ENCODE measurements at regions not wholly inside any gene's neighbourhood (a gene's known extent, or its start where the extent isn't known, plus 50 kb on each side); places are given as distances from the start of the nearest gene placed in this dataset.

GRCh38 chr5:173825215-173825865, 62.8 kb upstream of the CPEB4 start:
- H2BK5ac ChIP-seq (ENCODE audit: low read depth, low read length): no peak overlapping the region
- no peak overlapping the region for H3K56ac ChIP-seq (replicated peaks; ENCODE audit: insufficient read length, low read depth, low read length)
- no peaks in the 10 kb centered on the region for H3K79me2 ChIP-seq (ENCODE audit: control insufficient read depth in 1 of 2, insufficient read depth in 2 of 2, low read length in 2 of 2)
- H3K4me1 ChIP-seq (replicated peaks in 1 of 4; ENCODE audit: control insufficient read depth in 3 of 4, insufficient read depth in 4 of 4, low read length in 3 of 4): peaks cover 2 to 6% (median 4%) of the 10 kb centered on the region in 4 experiments; a peak in 4 of 7 replicates
- H3K79me1 ChIP-seq (ENCODE audit: low read depth, low read length): no peaks in the 10 kb centered on the region
- H3K23me2 ChIP-seq (ENCODE audit: low read depth, low read length): no peaks in the 10 kb centered on the region; the same call in 1 of the 2 replicates
- H3K4ac ChIP-seq (replicated peaks; ENCODE audit: insufficient read length, low read depth, low read length): no peak overlapping the region
- H3K4me3 ChIP-seq (ENCODE audit: extremely low read depth in 1 of 4, insufficient read depth in 2 of 4, low read depth in 3 of 4, low read length in 4 of 4): no peak overlapping the region
- no peak overlapping the region for H4K91ac ChIP-seq (replicated peaks; ENCODE audit: insufficient read length, low read length)
- H2BK12ac ChIP-seq (ENCODE audit: low read depth, low read length): no peak overlapping the region
- H3K9ac ChIP-seq (replicated peaks in 1 of 4; ENCODE audit: extremely low read depth in 1 of 4, low read depth in 3 of 4, low read length in 3 of 4): no peak overlapping the region
- H3K23ac ChIP-seq (ENCODE audit: insufficient read length): no peak overlapping the region
- DNase-seq (ENCODE audit: low read depth in 1 of 2, low spot score in 2 of 2): no peak
- ChIA-PET POLR2A (ENCODE audit: partially characterized antibody) (interaction anchor here (0.6 to 1.0 kb wide), 2 partner anchors 23 to 523 kb away, joined by 3 read pairs; no protein-coding TSS in a partner anchor), CTCF (ENCODE audit: partially characterized antibody) (interaction anchor here (0.6 to 2.6 kb wide), 6 partner anchors 10 to 145 kb away, joined by 3 to 10 read pairs (median 4); no protein-coding TSS in a partner anchor)
- no peaks in the 10 kb centered on the region for H3K36me3 ChIP-seq (ENCODE audit: control insufficient read depth in 2 of 4, insufficient read depth in 4 of 4, low read length in 3 of 4)
- H3K27ac ChIP-seq (ENCODE audit: low read depth, low read length): no peak overlapping the region
- no peak overlapping the region for H2BK120ac ChIP-seq (replicated peaks; ENCODE audit: low read depth, low read length)
- WGBS, 2 experiments (ENCODE audit: extremely low coverage in 1 of 2, insufficient coverage in 1 of 2, insufficient read length in 1 of 2, insufficient replicate concordance in 2 of 2, low coverage in 1 of 2, low lambda C conversion rate in 2 of 2, missing lambda C conversion rate in 1 of 2): 92% methylated on average over 13 of the region's 13 CpGs; no CpG with 5 or more reads in 1 of the 2 experiments
- no peak overlapping the region for H2BK20ac ChIP-seq (ENCODE audit: low read length)
- no peak overlapping the region for H4K5ac ChIP-seq (ENCODE audit: insufficient read length, low read depth, low read length)
- H4K20me1 ChIP-seq (replicated peaks in 1 of 2; ENCODE audit: control insufficient read depth in 1 of 2, insufficient read depth in 2 of 2, low read length in 2 of 2): no peaks in the 10 kb centered on the region
- no peaks in the 10 kb centered on the region for H3K9me3 ChIP-seq (ENCODE audit: insufficient read depth in 2 of 2, low read depth in 1 of 2, low read length in 1 of 2)
- H2BK15ac ChIP-seq (ENCODE audit: low read length): no peak overlapping the region
- no peak overlapping the region for H3K18ac ChIP-seq (ENCODE audit: extremely low read depth, low read length)
- FAIRE-seq: no peak
- 0 out of 2 replicates have a peak overlapping the region, but pooled peaks have one; percentile 12 for H2AFZ ChIP-seq (ENCODE audit: low read length)
- no peak overlapping the region for H3K14ac ChIP-seq (ENCODE audit: insufficient read length)
- no peaks in the 10 kb centered on the region; a peak in 1 of 7 replicates for H3K27me3 ChIP-seq (replicated peaks in 1 of 4; ENCODE audit: control insufficient read depth in 3 of 4, extremely low read depth in 1 of 4, insufficient read depth in 3 of 4, low read length in 3 of 4)
- no peak overlapping the region for H4K8ac ChIP-seq (ENCODE audit: extremely low read depth, insufficient read depth, low read length)
- H2AK5ac ChIP-seq (ENCODE audit: low read depth, low read length): no peak overlapping the region
- no peak overlapping the region for H3K4me2 ChIP-seq (ENCODE audit: insufficient read depth in 1 of 2, low read depth in 2 of 2, low read length in 2 of 2)
- TF ChIP-seq JUN (IDR thresholded peaks at IDR 0.05; ENCODE audit: low read depth, low read length): no peak
- no peak for TF ChIP-seq EZH2 (IDR thresholded peaks at IDR 0.05; ENCODE audit: low read depth, low read length, severe bottlenecking)
